Endothelial cell of umbilical vein (primary cell): ENCODE measurements at regions not wholly inside any gene's neighbourhood (a gene's known extent, or its start where the extent isn't known, plus 50 kb on each side); places are given as distances from the start of the nearest gene placed in this dataset.

ENCODE experiments used
- BruUV-seq: library from RNA; stranded (reverse); fragments of 400-500 nt; replicated peaks from 2 replicates; lab custom pipeline; 2021; lab: Mats Ljungman, UMichigan
- CTCF ChIA-PET: fragments of 300-600, 350-600 bp; sonication (Branson Sonifier 250); formaldehyde crosslinking; loops from one replicate; lab custom pipeline; 2021; ENCODE audit warnings: antibody characterized with exemption, inconsistent platforms; lab: Charles Lee
- POLR2A ChIA-PET: fragments of 300-600, 350-600 bp; sonication (Branson Sonifier 250); formaldehyde crosslinking; loops from one replicate; lab custom pipeline; 2021; ENCODE audit warnings: antibody characterized with exemption, inconsistent platforms; lab: Charles Lee
- DNase-seq: peaks from one replicate; pipeline ENCODE4 v3.0.0-alpha.2; 2011; ENCODE audit warnings: low read depth, low spot score
- FAIRE-seq: peaks from 2 replicates; lab custom pipeline; 2011; peaks lifted over from hg19 to GRCh38; lab: Jason Lieb, UNC
- H2AFZ ChIP-seq: 2 replicates; pipeline ENCODE4 v1.6.0; 2012; ENCODE audit warnings: low read depth, low read length, control low read depth, inconsistent platforms
- H3K27ac ChIP-seq: 2 replicates; pipeline ENCODE4 v1.5.1; 2011; ENCODE audit warnings: low read depth, mild to moderate bottlenecking, control low read depth, low read length, moderate library complexity; ENCODE audit not compliant: insufficient read depth
- H3K27me3 ChIP-seq, 2 experiments: 2 replicates each; pipeline versions ENCODE4 v1.6.0 to v1.6.1; 2011; ENCODE audit warnings: low read length in 2 of 2, mixed read lengths in 1 of 2; ENCODE audit not compliant: control insufficient read depth in 2 of 2, insufficient read depth in 2 of 2
- H3K36me3 ChIP-seq, 2 experiments: 2 replicates in 1 of 2; 3 replicates in 1 of 2; pipeline ENCODE4 v1.5.1; 2011; ENCODE audit warnings: low read length in 2 of 2, mild to moderate bottlenecking in 1 of 2, moderate library complexity in 1 of 2; ENCODE audit not compliant: control insufficient read depth in 2 of 2, insufficient read depth in 2 of 2; ENCODE audit errors: extremely low read depth in 1 of 2
- H3K4me1 ChIP-seq: 3 replicates; pipeline ENCODE4 v1.5.1; 2011; ENCODE audit warnings: mild to moderate bottlenecking, low read length; ENCODE audit not compliant: control insufficient read depth, insufficient read depth; ENCODE audit errors: extremely low read depth
- H3K4me2 ChIP-seq: 2 replicates; pipeline ENCODE4 v1.6.1; 2011; ENCODE audit warnings: low read length, control low read depth, mixed read lengths; ENCODE audit not compliant: insufficient read depth
- H3K4me3 ChIP-seq, 3 experiments: fragments of 200-600 bp in 1 of 3; sonication (generic), shearing (Covaris generic) in 1 of 3; replicated peaks in 1 of 3; 2 replicates each; pipeline ENCODE4 v1.5.1; 2011 to 2016; ENCODE audit warnings: control low read depth in 3 of 3, low read length in 3 of 3, mild to moderate bottlenecking in 2 of 3, inconsistent platforms in 1 of 3, low read depth in 1 of 3, moderate library complexity in 1 of 3; ENCODE audit not compliant: insufficient read depth in 1 of 3
- H3K79me2 ChIP-seq: 2 replicates; pipeline ENCODE4 v1.6.0; 2012; ENCODE audit warnings: low read length, inconsistent platforms; ENCODE audit not compliant: control insufficient read depth, insufficient read depth
- H3K9ac ChIP-seq: replicated peaks from 2 replicates; pipeline ENCODE3; 2011; ENCODE audit warnings: low read length, control low read depth; ENCODE audit not compliant: insufficient read depth; ENCODE audit errors: extremely low read depth
- H3K9me1 ChIP-seq: replicated peaks from 3 replicates; pipeline ENCODE4 v1.6.0; 2011; ENCODE audit warnings: mild to moderate bottlenecking, low read length; ENCODE audit not compliant: control insufficient read depth, insufficient read depth; ENCODE audit errors: extremely low read depth
- H3K9me3 ChIP-seq: replicated peaks from 2 replicates; pipeline ENCODE4 v1.5.1; 2012; ENCODE audit warnings: low read length, inconsistent platforms; ENCODE audit not compliant: control insufficient read depth, insufficient read depth
- H4K20me1 ChIP-seq: replicated peaks from 2 replicates; pipeline ENCODE3; 2011; ENCODE audit warnings: mild to moderate bottlenecking, low read length; ENCODE audit not compliant: control insufficient read depth, insufficient read depth; ENCODE audit errors: extremely low read depth
- CTCF ChIP-seq, 2 donors: IDR thresholded peaks; 1 replicate in 1 of 2; 2 replicates in 1 of 2; pipeline ENCODE4 v1.5.1; 2011; ENCODE audit warnings: low read length in 2 of 2, mild to moderate bottlenecking in 2 of 2, moderate library complexity in 2 of 2, control low read depth in 1 of 2, inconsistent platforms in 1 of 2, low read depth in 1 of 2; ENCODE audit not compliant: insufficient read depth in 1 of 2; ENCODE audit errors: extremely low read depth in 1 of 2
- EZH2 ChIP-seq: IDR thresholded peaks from 2 replicates; pipeline ENCODE4 v1.6.1; 2012; ENCODE audit warnings: borderline replicate concordance, low read depth, mild to moderate bottlenecking, moderate library complexity, low read length, inconsistent platforms; ENCODE audit not compliant: severe bottlenecking
- FOS ChIP-seq: IDR thresholded peaks from 2 replicates; pipeline ENCODE4 v1.6.1; 2011; ENCODE audit warnings: mild to moderate bottlenecking, low read length, moderate library complexity, borderline replicate concordance; ENCODE audit not compliant: insufficient read depth
- JUN ChIP-seq: IDR thresholded peaks from 2 replicates; pipeline ENCODE4 v1.6.1; 2011; ENCODE audit warnings: borderline replicate concordance, low read depth; ENCODE audit not compliant: insufficient read length, insufficient read depth
- MAX ChIP-seq: IDR thresholded peaks from 2 replicates; pipeline ENCODE4 v1.6.1; 2011; ENCODE audit not compliant: insufficient read depth, insufficient read length
- MYC ChIP-seq: IDR thresholded peaks from one replicate; pipeline ENCODE4 v1.6.1; 2011; ENCODE audit warnings: mild to moderate bottlenecking, low read depth, low read length
- POLR2AphosphoS5 ChIP-seq: IDR thresholded peaks from 2 replicates; pipeline ENCODE4 v1.6.1; 2012; ENCODE audit warnings: low read depth, mild to moderate bottlenecking, control low read depth, low read length, moderate library complexity; ENCODE audit not compliant: insufficient read depth
- dilution Hi-C: fragments of 300-500 bp; cut with MboI; formaldehyde crosslinking; loops from one replicate; pipeline ENCODE4 v1.15.0; 2019; ENCODE audit warnings: low sequenced_read_pairs; ENCODE audit not compliant: extremely low pct_ligation_motif_present
- intact Hi-C: fragments of 100-400 bp; cut with micrococcal nuclease; formaldehyde crosslinking; loops from one replicate; pipeline ENCODE4 v1.10.0; 2022

DNA sequence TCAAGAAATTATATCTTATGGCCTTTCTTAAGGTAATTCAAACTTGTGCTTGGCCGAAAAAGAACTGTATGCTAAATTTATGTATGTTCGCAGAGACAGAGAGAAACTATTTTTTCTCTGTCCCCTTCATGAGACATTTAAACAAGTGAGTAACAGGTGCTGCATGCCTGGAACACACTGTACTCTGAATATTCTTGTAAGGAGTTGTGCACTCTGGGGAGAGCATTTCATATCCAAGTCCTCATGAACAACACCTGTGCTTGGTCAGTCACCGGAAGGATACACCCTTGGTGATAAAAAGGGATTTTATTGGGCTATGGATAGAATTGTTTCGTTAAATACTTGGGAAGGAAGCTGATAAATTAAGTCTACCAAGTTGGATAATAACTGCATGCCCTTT is 220.8 kb upstream of the NRIP1 start:
- H3K9me1 ChIP-seq: no peaks in the 10 kb centered on the region
- FAIRE-seq: no peak
- intact Hi-C loops: no loop called here
- DNase-seq: no peak
- H3K27ac ChIP-seq: no peak overlapping the region
- no peaks in the 10 kb centered on the region for H3K27me3 ChIP-seq
- H3K79me2 ChIP-seq: no peaks in the 10 kb centered on the region
- no peak for TF ChIP-seq MYC
- no peak for TF ChIP-seq CTCF (IDR thresholded peaks at IDR 0.05; ENCODE audit: extremely low read depth in 1 of 2, insufficient read depth in 1 of 2, low read depth in 1 of 2, low read length in 2 of 2)
- no peak for TF ChIP-seq POLR2AphosphoS5
- no peak for TF ChIP-seq MAX
- no peak for TF ChIP-seq EZH2
- no peak for TF ChIP-seq JUN
- no peaks in the 10 kb centered on the region for H3K4me1 ChIP-seq
- H3K36me3 ChIP-seq: no peaks in the 10 kb centered on the region
- H3K9me3 ChIP-seq: no peaks in the 10 kb centered on the region
- dilution Hi-C loops: no loop called here
- no peaks in the 10 kb centered on the region for H4K20me1 ChIP-seq
- CTCF ChIA-PET: no interaction called here
- H2AFZ ChIP-seq: no peak overlapping the region
- no peak overlapping the region for H3K4me3 ChIP-seq
- BruUV-seq: no TSS peak
- POLR2A ChIA-PET: no interaction called here
- H3K4me2 ChIP-seq: no peak overlapping the region
- H3K9ac ChIP-seq: no peak overlapping the region

DNA sequence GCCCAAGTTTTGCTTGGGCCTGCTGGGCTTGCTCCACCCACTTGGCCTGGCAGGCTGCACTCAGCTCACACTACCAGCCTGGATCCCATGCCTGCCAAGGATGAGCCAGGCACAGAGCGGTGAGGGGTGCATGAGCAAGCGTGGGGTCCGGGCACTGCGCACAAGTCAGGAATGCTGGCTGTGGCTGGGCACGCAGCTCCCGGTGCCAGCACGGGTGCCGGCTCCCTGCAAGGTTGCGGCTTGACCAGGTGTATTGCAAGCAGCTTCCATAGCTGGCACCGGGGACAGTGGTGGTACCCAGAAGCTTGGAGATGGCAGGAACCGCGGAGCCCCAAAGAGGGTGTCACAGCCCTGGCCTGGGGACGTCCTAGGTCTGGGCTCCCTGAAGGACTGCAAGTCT is 224.4 kb upstream of the NRIP1 start:
- no peak overlapping the region for H3K4me3 ChIP-seq
- BruUV-seq: no TSS peak
- H2AFZ ChIP-seq: no peak overlapping the region
- FAIRE-seq: no peak
- no peaks in the 10 kb centered on the region for H4K20me1 ChIP-seq
- DNase-seq: no peak
- dilution Hi-C loops: no loop called here
- peaks cover 3% of the 10 kb centered on the region for H3K4me1 ChIP-seq
- TF ChIP-seq JUN: no peak
- TF ChIP-seq EZH2: no peak
- TF ChIP-seq FOS: no peak
- intact Hi-C loops: no loop called here
- no peaks in the 10 kb centered on the region for H3K9me1 ChIP-seq
- no peak overlapping the region for H3K4me2 ChIP-seq
- H3K27me3 ChIP-seq: no peaks in the 10 kb centered on the region
- no peaks in the 10 kb centered on the region for H3K79me2 ChIP-seq
- ChIA-PET CTCF (no interaction called here), POLR2A (no interaction called here)
- H3K9ac ChIP-seq: no peak overlapping the region
- H3K36me3 ChIP-seq: no peaks in the 10 kb centered on the region
- H3K9me3 ChIP-seq: no peaks in the 10 kb centered on the region
- H3K27ac ChIP-seq: no peak overlapping the region
